GM18867 (cell line): ENCODE measurements at regions not wholly inside any gene's neighbourhood (a gene's known extent, or its start where the extent isn't known, plus 50 kb on each side); places are given as distances from the start of the nearest gene placed in this dataset.

Source experiments
- ATAC-seq: cut with Tn5 transposase; IDR thresholded peaks from one replicate; pipeline ENCODE4 v1.9.1; 2021; ENCODE audit warnings: mild to moderate bottlenecking, moderate library complexity; ENCODE audit not compliant: unreplicated experiment

- no peak for ATAC-seq
Measured at GRCh38 chr10:123518765-123519164, 147.4 kb upstream of the GPR26 start.

GRCh38 chr10:123519861-123520260 is 146.3 kb upstream of the GPR26 start:
- ATAC-seq = no peak

- ATAC-seq = no peak
Measured at GRCh38 chr10:123521076-123521475, 145.1 kb upstream of the GPR26 start.

- ATAC-seq = no peak
Measured at GRCh38 chr10:123521556-123521955, 144.6 kb upstream of the GPR26 start.

- ATAC-seq = peak; percentile 84
Measured at GRCh38 chr10:123522702-123523312, 143.3 kb upstream of the GPR26 start.

- no peak for ATAC-seq
Measured at GRCh38 chr10:123523833-123524232, 142.3 kb upstream of the GPR26 start.

GRCh38 chr10:123526356-123527064 is 139.6 kb upstream of the GPR26 start:
- ATAC-seq = no peak

- ATAC-seq = no peak
Measured at GRCh38 chr10:123527151-123527550, 139.0 kb upstream of the GPR26 start.

GRCh38 chr10:123529146-123529760 is 136.9 kb upstream of the GPR26 start:
- no peak for ATAC-seq

- no peak for ATAC-seq
Measured at GRCh38 chr10:123530166-123530870, 135.8 kb upstream of the GPR26 start.

- ATAC-seq = no peak
Measured at GRCh38 chr10:123535386-123535785, 130.8 kb upstream of the GPR26 start.

GRCh38 chr10:123536176-123536845 is 129.8 kb upstream of the GPR26 start:
- no peak for ATAC-seq

GRCh38 chr10:123537188-123537961 is 128.8 kb upstream of the GPR26 start:
- no peak for ATAC-seq

GRCh38 chr10:123538401-123539320 is 127.5 kb upstream of the GPR26 start:
- no peak for ATAC-seq

GRCh38 chr10:123544986-123545385 is 121.2 kb upstream of the GPR26 start:
- ATAC-seq = no peak

- no peak for ATAC-seq
Measured at GRCh38 chr10:123548770-123549169, 117.4 kb upstream of the GPR26 start.

GRCh38 chr10:123549761-123550454 is 116.2 kb upstream of the GPR26 start:
- no peak for ATAC-seq

GRCh38 chr10:123550675-123551096 is 115.5 kb upstream of the GPR26 start:
- no peak for ATAC-seq

- ATAC-seq = no peak
Measured at GRCh38 chr10:123551259-123551658, 114.9 kb upstream of the GPR26 start.
